ENCODE measurements at regions not wholly inside any gene's neighbourhood (a gene's known extent, or its start where the extent isn't known, plus 50 kb on each side); places are given as distances from the start of the nearest gene placed in this dataset.

DNA sequence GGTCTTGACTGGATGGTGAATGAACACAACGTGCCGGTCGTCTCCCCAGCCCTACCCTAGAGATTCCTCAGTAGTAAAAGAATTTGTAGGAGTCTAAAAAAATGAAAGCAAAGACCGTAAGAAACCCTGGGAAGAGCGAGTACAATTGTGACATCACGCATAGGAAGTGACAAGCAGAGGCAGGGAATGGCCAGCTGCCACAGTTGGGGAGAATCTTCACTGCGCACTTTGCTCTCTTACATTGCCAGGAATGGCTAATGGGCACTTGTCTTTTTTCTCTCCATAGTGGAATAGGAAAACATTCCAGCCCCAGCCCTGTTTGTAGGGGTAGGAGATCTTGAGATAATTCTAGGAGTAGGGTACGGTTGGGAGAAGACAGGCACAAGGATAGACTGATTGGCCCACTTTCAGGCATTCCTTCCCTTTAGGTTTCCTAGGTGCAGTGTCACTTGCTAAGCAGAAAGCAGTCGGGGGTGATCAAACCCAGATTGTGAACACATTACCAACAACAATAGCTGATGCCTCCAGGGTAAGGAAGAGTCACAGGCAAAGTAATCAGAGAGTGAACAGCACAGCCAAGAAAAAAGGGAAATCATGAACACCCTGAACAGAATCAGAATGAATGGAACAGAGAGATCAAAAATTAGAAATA lies 302.7 kb downstream of the MAN2A1 start:
- no peak for TF ChIP-seq EZH2 (IDR thresholded peaks at IDR 0.05; ENCODE audit: borderline replicate concordance)
- TF ChIP-seq, protein P1, sequence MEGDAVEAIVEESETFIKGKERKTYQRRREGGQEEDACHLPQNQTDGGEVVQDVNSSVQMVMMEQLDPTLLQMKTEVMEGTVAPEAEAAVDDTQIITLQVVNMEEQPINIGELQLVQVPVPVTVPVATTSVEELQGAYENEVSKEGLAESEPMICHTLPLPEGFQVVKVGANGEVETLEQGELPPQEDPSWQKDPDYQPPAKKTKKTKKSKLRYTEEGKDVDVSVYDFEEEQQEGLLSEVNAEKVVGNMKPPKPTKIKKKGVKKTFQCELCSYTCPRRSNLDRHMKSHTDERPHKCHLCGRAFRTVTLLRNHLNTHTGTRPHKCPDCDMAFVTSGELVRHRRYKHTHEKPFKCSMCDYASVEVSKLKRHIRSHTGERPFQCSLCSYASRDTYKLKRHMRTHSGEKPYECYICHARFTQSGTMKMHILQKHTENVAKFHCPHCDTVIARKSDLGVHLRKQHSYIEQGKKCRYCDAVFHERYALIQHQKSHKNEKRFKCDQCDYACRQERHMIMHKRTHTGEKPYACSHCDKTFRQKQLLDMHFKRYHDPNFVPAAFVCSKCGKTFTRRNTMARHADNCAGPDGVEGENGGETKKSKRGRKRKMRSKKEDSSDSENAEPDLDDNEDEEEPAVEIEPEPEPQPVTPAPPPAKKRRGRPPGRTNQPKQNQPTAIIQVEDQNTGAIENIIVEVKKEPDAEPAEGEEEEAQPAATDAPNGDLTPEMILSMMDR (IDR thresholded peaks at IDR 0.05; ENCODE audit: poor library complexity), result no peak

Data from hepatocyte (in vitro differentiated cells).